ENCODE measurements at regions not wholly inside any gene's neighbourhood (a gene's known extent, or its start where the extent isn't known, plus 50 kb on each side); places are given as distances from the start of the nearest gene placed in this dataset.

- TF ChIP-seq, protein P1, sequence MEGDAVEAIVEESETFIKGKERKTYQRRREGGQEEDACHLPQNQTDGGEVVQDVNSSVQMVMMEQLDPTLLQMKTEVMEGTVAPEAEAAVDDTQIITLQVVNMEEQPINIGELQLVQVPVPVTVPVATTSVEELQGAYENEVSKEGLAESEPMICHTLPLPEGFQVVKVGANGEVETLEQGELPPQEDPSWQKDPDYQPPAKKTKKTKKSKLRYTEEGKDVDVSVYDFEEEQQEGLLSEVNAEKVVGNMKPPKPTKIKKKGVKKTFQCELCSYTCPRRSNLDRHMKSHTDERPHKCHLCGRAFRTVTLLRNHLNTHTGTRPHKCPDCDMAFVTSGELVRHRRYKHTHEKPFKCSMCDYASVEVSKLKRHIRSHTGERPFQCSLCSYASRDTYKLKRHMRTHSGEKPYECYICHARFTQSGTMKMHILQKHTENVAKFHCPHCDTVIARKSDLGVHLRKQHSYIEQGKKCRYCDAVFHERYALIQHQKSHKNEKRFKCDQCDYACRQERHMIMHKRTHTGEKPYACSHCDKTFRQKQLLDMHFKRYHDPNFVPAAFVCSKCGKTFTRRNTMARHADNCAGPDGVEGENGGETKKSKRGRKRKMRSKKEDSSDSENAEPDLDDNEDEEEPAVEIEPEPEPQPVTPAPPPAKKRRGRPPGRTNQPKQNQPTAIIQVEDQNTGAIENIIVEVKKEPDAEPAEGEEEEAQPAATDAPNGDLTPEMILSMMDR (conservative IDR thresholded peaks at IDR 0.05; ENCODE audit: low read depth) = no peak
- DNase-seq (ENCODE audit: low spot score) = no peak
Observed at GRCh38 chr3:71968544-71968943, 183.6 kb upstream of the PROK2 start.

GRCh38 chr3:71966185-71966584 lies 181.2 kb upstream of the PROK2 start:
- ChIA-PET POLR2A (ENCODE audit: low non-redundant PET) (no interaction called here), CTCF (no interaction called here)
- no peak for DNase-seq (ENCODE audit: low spot score)
- TF ChIP-seq, protein P1 (conservative IDR thresholded peaks at IDR 0.05; ENCODE audit: low read depth) = no peak
- no peak overlapping the region for H3K27ac ChIP-seq

More at GRCh38 chr3:71968544-71968943, 183.6 kb upstream of the PROK2 start:
- CTCF ChIA-PET = interaction anchor here (0.6 kb wide), 1 partner anchor 79 kb away, joined by 7 read pairs; no protein-coding TSS in a partner anchor
- no peak overlapping the region for H3K27ac ChIP-seq
- POLR2A ChIA-PET (ENCODE audit: low non-redundant PET) = no interaction called here

GRCh38 chr3:71964170-71964569 lies 179.2 kb upstream of the PROK2 start:
- POLR2A ChIA-PET (ENCODE audit: low non-redundant PET) = no interaction called here
- TF ChIP-seq, protein P1 (conservative IDR thresholded peaks at IDR 0.05; ENCODE audit: low read depth) = no peak

DNA sequence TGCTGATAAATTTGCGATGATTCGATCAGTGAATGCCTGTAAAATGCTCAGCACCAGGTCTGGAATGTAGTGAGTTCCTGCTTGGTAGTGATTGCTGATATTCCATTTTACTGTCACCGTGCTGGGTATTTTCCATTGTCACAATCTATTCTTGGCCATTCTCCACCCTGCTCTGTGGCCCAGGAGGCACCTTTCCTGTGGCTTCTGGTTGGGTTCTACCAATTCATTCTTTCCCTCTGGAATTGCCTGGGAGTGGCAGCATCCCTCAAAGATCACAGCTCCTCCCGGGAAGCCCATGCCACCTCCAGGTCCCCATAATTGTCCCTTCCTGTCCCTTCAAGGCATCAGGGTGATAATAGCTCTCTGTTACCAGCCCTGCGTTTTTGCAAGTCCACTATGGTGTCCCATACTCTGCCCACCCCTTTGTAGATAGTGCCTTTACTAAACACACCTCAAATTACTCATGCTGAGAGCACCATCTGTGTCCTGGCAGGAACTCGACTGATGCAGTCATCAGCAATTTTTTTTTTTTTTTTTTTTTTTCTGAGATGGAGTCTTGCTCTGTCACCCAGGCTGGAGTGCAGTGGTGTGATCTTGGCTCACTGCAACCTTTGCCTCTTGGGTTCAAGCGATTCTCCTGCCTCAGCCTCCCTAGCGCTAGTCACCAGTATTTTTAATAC lies 177.8 kb upstream of the PROK2 start:
- POLR2A ChIA-PET (ENCODE audit: low non-redundant PET) = no interaction called here
- TF ChIP-seq, protein P1 (conservative IDR thresholded peaks at IDR 0.05; ENCODE audit: low read depth) = no peak
- CTCF ChIA-PET = interaction anchor here (0.5 to 0.6 kb wide), 2 partner anchors 91 to 860 kb away, joined by 3 read pairs; no protein-coding TSS in a partner anchor

More at GRCh38 chr3:71964170-71964569, 179.2 kb upstream of the PROK2 start:
- DNase-seq (ENCODE audit: low spot score) = no peak
- CTCF ChIA-PET = interaction anchor here (0.9 kb wide), 1 partner anchor 9 kb away, joined by 5 read pairs; no protein-coding TSS in a partner anchor
- H3K27ac ChIP-seq = no peak overlapping the region

GRCh38 chr3:71961891-71962290 lies 176.9 kb upstream of the PROK2 start:
- TF ChIP-seq, protein P1 (conservative IDR thresholded peaks at IDR 0.05; ENCODE audit: low read depth) = no peak
- no peak overlapping the region for H3K27ac ChIP-seq
- no peak for DNase-seq (ENCODE audit: low spot score)
- CTCF ChIA-PET = no interaction called here
- POLR2A ChIA-PET (ENCODE audit: low non-redundant PET) = no interaction called here

More for the DNA sequence above, 177.8 kb upstream of the PROK2 start:
- peak; percentile 15 for DNase-seq (ENCODE audit: low spot score)
- no peak overlapping the region for H3K27ac ChIP-seq

DNA sequence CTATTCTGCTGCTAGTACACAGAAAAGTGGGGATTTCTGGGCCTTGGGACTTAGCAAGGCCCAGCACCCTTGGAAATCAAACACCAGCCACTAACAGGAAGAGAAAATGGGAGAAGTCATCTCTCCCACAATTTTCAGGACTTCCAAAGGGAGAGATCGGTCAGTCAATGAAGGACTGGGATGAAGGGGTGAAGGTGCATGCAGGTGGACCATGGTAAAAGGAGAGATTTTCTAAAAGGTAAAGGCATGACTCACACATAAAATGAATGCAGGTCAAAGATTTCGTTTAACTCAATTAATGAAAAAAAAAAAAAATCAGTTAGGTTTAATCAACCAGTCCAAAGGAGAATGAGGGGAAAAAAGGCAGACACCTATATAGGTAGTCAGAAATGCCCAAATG lies 176.4 kb upstream of the PROK2 start:
- TF ChIP-seq, protein P1 (conservative IDR thresholded peaks at IDR 0.05; ENCODE audit: low read depth) = no peak
- ChIA-PET CTCF (interaction anchor here (0.6 kb wide), 2 partner anchors 8 to 39 kb away, joined by 3 to 5 read pairs; no protein-coding TSS in a partner anchor), POLR2A (ENCODE audit: low non-redundant PET) (no interaction called here)
- no peak overlapping the region for H3K27ac ChIP-seq
- no peak for DNase-seq (ENCODE audit: low spot score)
